ENCODE measurements at regions not wholly inside any gene's neighbourhood (a gene's known extent, or its start where the extent isn't known, plus 50 kb on each side); places are given as distances from the start of the nearest gene placed in this dataset.

DNA sequence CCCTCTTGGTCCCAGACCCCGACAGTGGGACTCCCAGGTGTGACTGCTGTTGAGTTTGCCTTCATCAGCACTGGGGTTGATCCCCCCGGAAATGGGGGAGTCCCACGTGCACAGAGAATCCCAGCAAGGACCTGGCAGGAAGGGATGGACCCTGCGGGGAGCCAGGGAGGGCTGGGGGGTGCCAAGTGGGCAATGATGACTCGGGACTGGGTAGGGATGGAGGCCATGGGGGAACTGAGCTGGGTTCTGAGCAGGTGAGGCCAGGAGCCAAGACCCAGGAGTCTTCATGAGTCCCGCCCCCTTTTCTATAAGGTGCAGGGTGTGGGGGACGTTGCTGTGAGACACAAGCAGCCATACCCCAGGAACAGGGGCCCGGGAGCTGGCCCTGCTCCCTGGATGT lies 103.8 kb downstream of the CRYAA start:
- H2AFZ ChIP-seq (ENCODE audit: low read depth, low read length, poor library complexity, severe bottlenecking) = no peak overlapping the region
- DNase-seq (ENCODE audit: low read depth, low spot score) = no peak
- no peak overlapping the region for H3K4me2 ChIP-seq (ENCODE audit: low read length)
- intact Hi-C loops (cut with micrococcal nuclease) = no loop called here
- no peak overlapping the region for H3K9ac ChIP-seq (ENCODE audit: low read length)
- CTCF ChIA-PET = no interaction called here
- H3K9me3 ChIP-seq (ENCODE audit: control insufficient read depth in 1 of 2, insufficient read depth in 1 of 2, low read depth in 1 of 2, low read length in 2 of 2) = no peaks in the 10 kb centered on the region
- POLR2A ChIA-PET = no interaction called here
- H3K79me2 ChIP-seq (ENCODE audit: insufficient read depth, low read length) = no peaks in the 10 kb centered on the region
- peaks cover 5% of the 10 kb centered on the region; the same call in 1 of the 2 replicates for H3K27me3 ChIP-seq (ENCODE audit: insufficient read depth, low read length)
- no peaks in the 10 kb centered on the region for H3K9me2 ChIP-seq (ENCODE audit: insufficient read depth)
- RAD21 ChIA-PET (ENCODE audit: low non-redundant PET in 1 of 2, low total read pairs in 2 of 2, uncharacterized antibody in 2 of 2, unreplicated experiment in 2 of 2) = no interaction called here
- no peaks in the 10 kb centered on the region for H4K20me1 ChIP-seq (ENCODE audit: insufficient read depth)
- no TSS peak for BruUV-seq (replicated peaks)
- no peak overlapping the region for H3K4me3 ChIP-seq (replicated peaks in 1 of 2; ENCODE audit: low read depth in 1 of 2, low read length in 2 of 2)
- no peak overlapping the region for H3K27ac ChIP-seq (ENCODE audit: low read depth, low read length)
- ATAC-seq = no peak
- no peak for TF ChIP-seq SP1 (IDR thresholded peaks at IDR 0.05; ENCODE audit: low read depth)
- no peak for TF ChIP-seq EGR1 (IDR thresholded peaks at IDR 0.05; ENCODE audit: low read depth)
- TF ChIP-seq ZBTB33 (IDR thresholded peaks at IDR 0.05; ENCODE audit: extremely low read depth, insufficient replicate concordance, low read length) = no peak
- no peak for TF ChIP-seq ZFX (IDR thresholded peaks at IDR 0.05)
- no peak for TF ChIP-seq CTCF (IDR thresholded peaks at IDR 0.05 in 2 of 3, conservative IDR thresholded peaks at IDR 0.05 in 1 of 3; ENCODE audit: borderline replicate concordance in 1 of 3, insufficient read depth in 1 of 3, low read depth in 2 of 3, low read length in 2 of 3)
- no peak for TF ChIP-seq POLR2AphosphoS5 (IDR thresholded peaks at IDR 0.05; ENCODE audit: low read depth, low read length)
- no peak for TF ChIP-seq FOSL1 (IDR thresholded peaks at IDR 0.05; ENCODE audit: low read depth)
- TF ChIP-seq ELF1 (IDR thresholded peaks at IDR 0.05; ENCODE audit: borderline replicate concordance, low read depth) = no peak
- no peak for TF ChIP-seq SRF (IDR thresholded peaks at IDR 0.05; ENCODE audit: low read depth)
- TF ChIP-seq SIN3A (IDR thresholded peaks at IDR 0.05; ENCODE audit: low read depth) = no peak
- TF ChIP-seq YY1 (IDR thresholded peaks at IDR 0.05; ENCODE audit: extremely low read depth, insufficient replicate concordance, low read depth, low read length) = no peak
- TF ChIP-seq EZH2phosphoT487 (IDR thresholded peaks at IDR 0.05; ENCODE audit: borderline replicate concordance) = no peak
- TF ChIP-seq ZNF274 (IDR thresholded peaks at IDR 0.05; ENCODE audit: low read depth, low read length) = no peak
- no peak for TF ChIP-seq JUND (IDR thresholded peaks at IDR 0.05)
- TF ChIP-seq CEBPB (IDR thresholded peaks at IDR 0.05; ENCODE audit: low read depth) = no peak
- TF ChIP-seq, protein P1, sequence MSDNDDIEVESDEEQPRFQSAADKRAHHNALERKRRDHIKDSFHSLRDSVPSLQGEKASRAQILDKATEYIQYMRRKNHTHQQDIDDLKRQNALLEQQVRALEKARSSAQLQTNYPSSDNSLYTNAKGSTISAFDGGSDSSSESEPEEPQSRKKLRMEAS (IDR thresholded peaks at IDR 0.05) = no peak
- no peak for TF ChIP-seq ATF3 (IDR thresholded peaks at IDR 0.05)
- H3K4me1 ChIP-seq (ENCODE audit: control insufficient read depth in 1 of 2, insufficient read depth in 2 of 2, low read length in 2 of 2) = no peaks in the 10 kb centered on the region
- H3K36me3 ChIP-seq (ENCODE audit: control insufficient read depth in 1 of 2, insufficient read depth in 2 of 2, low read length in 2 of 2) = no peaks in the 10 kb centered on the region

Data from HCT116 (cell line).